GM12865 (cell line): ENCODE measurements at regions not wholly inside any gene's neighbourhood (a gene's known extent, or its start where the extent isn't known, plus 50 kb on each side); places are given as distances from the start of the nearest gene placed in this dataset.

Experiments used
- DNase-seq: peaks from one replicate; pipeline ENCODE4 v3.0.0; 2010; ENCODE audit warnings: low read depth
- H3K4me3 ChIP-seq: 2 replicates; pipeline ENCODE4 v1.5.1; 2011; ENCODE audit warnings: mild to moderate bottlenecking, low read depth, low read length, control low read depth
- CTCF ChIP-seq: IDR thresholded peaks from 2 replicates; pipeline ENCODE4 v1.5.1; 2011; ENCODE audit warnings: low read length, control low read depth, low read depth, inconsistent platforms; ENCODE audit not compliant: insufficient read depth; ENCODE audit errors: missing control alignments

- no peak for TF ChIP-seq CTCF
- H3K4me3 ChIP-seq = no peak overlapping the region
- no peak for DNase-seq
These were observed 96.6 kb upstream of the CIBAR2 start for GRCh38 chr16:85208643-85209520.

GRCh38 chr16:85209526-85210121 lies 97.4 kb upstream of the CIBAR2 start:
- no peak for DNase-seq
- no peak for TF ChIP-seq CTCF

GRCh38 chr16:85210423-85211169 lies 98.3 kb upstream of the CIBAR2 start:
- TF ChIP-seq CTCF = no peak
- H3K4me3 ChIP-seq = no peak overlapping the region
- DNase-seq = no peak

More at GRCh38 chr16:85209526-85210121, 97.4 kb upstream of the CIBAR2 start:
- no peak overlapping the region for H3K4me3 ChIP-seq

- TF ChIP-seq CTCF = no peak
- no peak for DNase-seq
- H3K4me3 ChIP-seq = no peak overlapping the region
These were observed 99.1 kb upstream of the CIBAR2 start for GRCh38 chr16:85211271-85211801.

- no peak for TF ChIP-seq CTCF
- no peak overlapping the region for H3K4me3 ChIP-seq
- no peak for DNase-seq
These were observed 101.8 kb upstream of the CIBAR2 start for GRCh38 chr16:85213926-85214675.

GRCh38 chr16:85215478-85216118 lies 103.3 kb upstream of the CIBAR2 start:
- H3K4me3 ChIP-seq = no peak overlapping the region
- no peak for TF ChIP-seq CTCF
- no peak for DNase-seq
